Bronchial epithelial cell (primary cell): ENCODE measurements at regions not wholly inside any gene's neighbourhood (a gene's known extent, or its start where the extent isn't known, plus 50 kb on each side); places are given as distances from the start of the nearest gene placed in this dataset.

Source experiments
- DNase-seq: peaks from one replicate; pipeline ENCODE4 v3.0.0-alpha.2; 2010; ENCODE audit warnings: low read depth
- FAIRE-seq: peaks from 2 replicates; lab custom pipeline; 2011; peaks lifted over from hg19 to GRCh38; lab: Jason Lieb, UNC
- H3K27me3 ChIP-seq: 2 replicates; pipeline ENCODE4 v1.5.1; 2011; ENCODE audit warnings: low read length; ENCODE audit not compliant: control insufficient read depth, insufficient read depth
- H3K36me3 ChIP-seq: 2 replicates; pipeline ENCODE4 v1.5.1; 2011; ENCODE audit warnings: low read length; ENCODE audit not compliant: control insufficient read depth, insufficient read depth
- H3K4me3 ChIP-seq: 2 replicates; pipeline ENCODE4 v1.5.1; 2011; ENCODE audit warnings: mild to moderate bottlenecking, low read depth, low read length, control low read depth
- CTCF ChIP-seq: IDR thresholded peaks from 2 replicates; pipeline ENCODE4 v1.5.1; 2011; ENCODE audit warnings: mild to moderate bottlenecking, moderate library complexity, low read length, control low read depth, inconsistent platforms; ENCODE audit not compliant: insufficient read depth, severe bottlenecking

DNA sequence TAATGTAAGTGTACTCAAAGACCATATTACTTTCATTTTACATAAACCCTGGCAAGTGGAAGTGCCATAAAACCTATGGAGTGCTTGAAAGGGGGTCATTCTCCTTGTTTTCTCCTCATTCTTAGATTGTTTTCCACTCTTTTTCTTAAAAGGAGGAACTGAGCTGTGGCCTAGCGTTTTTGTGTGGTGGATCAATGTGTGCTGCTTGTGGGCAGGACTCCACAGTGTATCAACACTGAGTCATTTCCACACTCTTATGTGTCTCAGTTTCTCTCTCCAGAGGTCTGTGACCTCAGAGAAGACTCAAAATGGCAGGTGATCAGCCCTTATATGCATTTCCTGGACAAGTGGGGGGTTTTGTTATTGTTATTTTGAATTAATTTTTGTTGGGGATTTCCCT, 516.1 kb upstream of the CDH10 start:
- H3K36me3 ChIP-seq = no peaks in the 10 kb centered on the region
- FAIRE-seq (no peak), DNase-seq (no peak)
- TF ChIP-seq CTCF = no peak
- no peaks in the 10 kb centered on the region for H3K27me3 ChIP-seq
- no peak overlapping the region for H3K4me3 ChIP-seq

DNA sequence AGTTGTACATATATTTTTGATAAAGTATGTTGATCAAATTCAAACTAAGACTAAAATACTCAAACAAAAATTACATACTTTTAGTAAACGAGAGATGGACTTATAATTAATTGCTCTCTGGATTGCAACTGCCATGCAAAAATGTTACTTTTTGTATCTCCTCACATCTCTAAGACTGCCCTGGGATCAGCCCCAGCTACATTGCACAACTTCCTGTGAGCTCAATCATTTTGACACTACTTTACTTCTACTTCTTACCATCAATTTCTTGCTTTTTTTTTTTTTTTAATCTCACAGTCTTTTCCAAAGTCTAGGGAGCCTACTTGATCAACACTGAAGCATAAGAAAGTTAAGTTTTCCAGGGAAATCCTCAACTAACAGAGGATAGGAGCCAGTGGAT, 506.0 kb upstream of the CDH10 start:
- FAIRE-seq = no peak

DNA sequence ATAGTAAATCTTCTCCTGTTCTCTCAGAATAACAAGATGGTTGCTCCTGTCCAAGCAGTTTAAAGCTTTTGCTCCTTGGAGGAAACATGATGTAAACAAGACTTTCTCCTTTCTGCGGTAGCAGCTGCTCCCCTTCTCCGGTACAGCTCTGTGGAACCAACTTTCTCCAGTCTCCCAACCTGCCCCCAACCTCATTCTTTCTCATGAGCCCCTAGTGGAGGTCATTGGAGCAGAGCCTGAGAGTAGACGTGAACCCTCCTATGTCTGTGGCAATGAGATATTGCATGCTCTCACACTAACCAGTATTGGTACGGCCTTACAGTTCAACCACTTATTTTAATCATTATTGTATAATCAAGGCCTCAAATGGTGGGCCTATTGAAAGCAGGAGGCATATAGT, 483.8 kb upstream of the CDH10 start:
- DNase-seq (no peak), FAIRE-seq (no peak)
- TF ChIP-seq CTCF = no peak
- no peak overlapping the region for H3K4me3 ChIP-seq
- no peaks in the 10 kb centered on the region for H3K36me3 ChIP-seq
- H3K27me3 ChIP-seq = no peaks in the 10 kb centered on the region

More for the DNA sequence above, 506.0 kb upstream of the CDH10 start:
- H3K36me3 ChIP-seq = no peaks in the 10 kb centered on the region
- TF ChIP-seq CTCF = no peak
- DNase-seq = no peak
- H3K4me3 ChIP-seq = no peak overlapping the region
- no peaks in the 10 kb centered on the region for H3K27me3 ChIP-seq

GRCh38 chr5:25119650-25120049, 474.9 kb upstream of the CDH10 start:
- no peak for TF ChIP-seq CTCF
- Histone ChIP-seq H3K27me3 (no peaks in the 10 kb centered on the region), H3K36me3 (no peaks in the 10 kb centered on the region), H3K4me3 (no peak overlapping the region)
- FAIRE-seq (no peak), DNase-seq (peak; percentile 12)

GRCh38 chr5:25107853-25108252, 463.1 kb upstream of the CDH10 start:
- H3K4me3 ChIP-seq = no peak overlapping the region
- peak; percentile 16 for DNase-seq
- FAIRE-seq = no peak
- TF ChIP-seq CTCF = no peak
- no peaks in the 10 kb centered on the region for H3K36me3 ChIP-seq
- no peaks in the 10 kb centered on the region for H3K27me3 ChIP-seq

GRCh38 chr5:25099538-25099937, 454.8 kb upstream of the CDH10 start:
- Histone ChIP-seq H3K4me3 (no peak overlapping the region), H3K36me3 (no peaks in the 10 kb centered on the region), H3K27me3 (no peaks in the 10 kb centered on the region)
- no peak for TF ChIP-seq CTCF
- no peak for FAIRE-seq
- no peak for DNase-seq
